ENCODE measurements at regions not wholly inside any gene's neighbourhood (a gene's known extent, or its start where the extent isn't known, plus 50 kb on each side); places are given as distances from the start of the nearest gene placed in this dataset.
"Not testable (repeated sequence)": the region's sequence is repeated elsewhere in the genome, so short reads cannot be mapped to it uniquely, and the experiment has no call there.

- DNase-seq (ENCODE audit: low read depth) = not testable (repeated sequence)
Measured at GRCh38 chr5:34096033-34096432, 53.0 kb upstream of the C1QTNF3 start.

GRCh38 chr5:34099891-34100290 is 56.9 kb upstream of the C1QTNF3 start:
- not testable (repeated sequence) for DNase-seq (ENCODE audit: low read depth)

GRCh38 chr5:34101567-34101966 is 58.6 kb upstream of the C1QTNF3 start:
- not testable (repeated sequence) for DNase-seq (ENCODE audit: low read depth)

GRCh38 chr5:34108897-34109296 is 65.9 kb upstream of the C1QTNF3 start:
- not testable (repeated sequence) for DNase-seq (ENCODE audit: low read depth)

DNA sequence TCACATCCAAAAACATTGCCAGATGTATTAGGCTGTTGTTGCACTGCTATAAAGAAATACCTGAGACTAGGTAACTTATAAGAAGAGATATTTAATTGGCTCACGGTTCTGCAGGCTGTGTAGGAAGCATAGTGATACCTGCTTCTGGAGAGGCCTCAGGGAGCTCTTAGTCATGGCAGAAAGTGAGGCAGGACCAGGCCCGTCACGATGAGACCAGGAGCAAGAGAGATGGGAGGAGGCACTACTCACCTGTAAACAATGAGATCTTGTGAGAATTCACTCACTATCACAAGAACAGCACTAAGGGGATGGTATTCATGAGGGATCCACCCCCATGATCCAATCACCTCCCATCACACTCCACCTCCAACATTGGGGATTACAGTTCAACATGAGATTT is 81.3 kb upstream of the C1QTNF3 start:
- DNase-seq (ENCODE audit: low read depth) = not testable (repeated sequence)

DNA sequence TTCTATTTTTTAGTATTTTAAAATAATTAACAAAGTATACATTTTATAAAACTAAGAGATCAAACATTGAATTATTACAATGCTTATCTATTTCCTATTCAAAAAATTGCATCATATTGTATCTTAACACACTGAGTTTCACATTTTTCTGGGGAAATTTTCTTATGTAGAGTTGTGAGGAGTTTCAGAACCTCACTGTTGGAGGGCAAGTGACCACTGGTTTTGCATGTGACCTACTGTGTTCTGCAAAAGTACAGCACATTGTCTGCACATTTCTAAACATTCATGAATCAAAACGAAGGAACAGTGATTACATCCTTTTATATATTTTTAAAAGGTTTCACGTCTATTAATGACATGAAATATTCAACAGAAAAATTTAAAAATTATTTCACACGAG is 82.3 kb upstream of the C1QTNF3 start:
- not testable (repeated sequence) for DNase-seq (ENCODE audit: low read depth)

DNA sequence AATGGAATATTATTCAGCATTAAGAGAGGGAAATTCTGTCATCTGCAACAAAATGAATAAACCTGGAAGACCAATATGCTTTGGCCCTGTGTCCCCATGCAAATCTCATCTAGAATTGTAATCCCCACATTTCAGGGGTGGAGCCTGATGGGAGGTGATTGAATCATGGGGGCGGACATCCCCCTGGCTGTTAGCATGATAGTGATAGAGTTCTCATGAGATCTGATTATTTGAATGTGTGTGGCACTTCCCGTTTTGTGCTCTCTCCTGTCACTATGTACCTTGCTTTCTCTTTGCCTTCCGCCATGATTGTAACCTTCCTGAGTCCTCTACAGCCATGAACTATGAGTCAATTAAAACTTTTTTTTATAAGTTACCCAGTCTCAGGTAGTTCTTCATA is 83.7 kb upstream of the C1QTNF3 start:
- not testable (repeated sequence) for DNase-seq (ENCODE audit: low read depth)

DNA sequence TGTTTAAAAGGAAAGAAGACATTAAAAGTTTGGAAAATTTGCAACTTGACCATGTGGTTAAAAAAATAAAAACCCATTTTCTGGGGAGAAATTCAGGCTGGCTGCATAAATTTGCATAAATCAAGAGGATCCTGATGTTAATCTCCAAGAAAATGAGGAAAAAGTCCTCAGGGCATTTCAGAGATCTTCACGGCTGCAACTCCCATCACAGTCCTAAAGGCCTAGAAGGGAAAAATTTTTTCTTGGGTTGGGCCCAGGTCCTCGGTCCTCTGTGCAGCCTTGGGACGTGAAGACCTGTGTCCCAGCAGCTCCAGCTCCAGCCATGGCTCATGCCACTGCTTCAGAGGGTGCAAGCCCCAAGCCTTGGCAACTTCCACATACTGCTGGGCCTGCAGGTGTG is 84.8 kb upstream of the C1QTNF3 start:
- DNase-seq (ENCODE audit: low read depth) = not testable (repeated sequence)

- not testable (repeated sequence) for DNase-seq (ENCODE audit: low read depth)
Measured at GRCh38 chr5:34128890-34129289, 85.9 kb upstream of the C1QTNF3 start.

- DNase-seq (ENCODE audit: low read depth) = not testable (repeated sequence)
Measured at GRCh38 chr5:34154988-34155387, 112.0 kb upstream of the C1QTNF3 start.

GRCh38 chr5:34156703-34157414 is 113.8 kb upstream of the C1QTNF3 start:
- DNase-seq (ENCODE audit: low read depth) = peak; percentile 50

- not testable (repeated sequence) for DNase-seq (ENCODE audit: low read depth)
Measured at GRCh38 chr5:34160904-34161303, 117.9 kb upstream of the C1QTNF3 start.

DNA sequence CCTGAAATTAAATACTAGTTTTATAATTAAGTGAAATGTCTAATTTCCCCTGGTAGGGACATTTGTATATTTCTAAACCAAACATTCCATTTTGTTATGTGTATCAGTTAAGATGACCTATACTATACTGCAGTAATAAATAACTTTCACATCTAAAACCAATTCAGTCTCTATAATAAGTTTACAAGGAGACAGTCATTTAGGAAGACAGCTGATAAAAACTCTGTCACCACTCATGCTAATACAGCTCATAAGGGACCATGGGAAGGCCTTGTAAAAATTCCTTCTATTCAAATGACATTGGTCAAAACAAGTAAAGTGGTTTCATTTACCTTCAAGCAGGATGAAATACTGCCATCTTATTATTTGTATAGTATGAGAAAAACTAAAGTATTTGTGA is 128.4 kb upstream of the C1QTNF3 start:
- DNase-seq (ENCODE audit: low read depth) = not testable (repeated sequence)

DNA sequence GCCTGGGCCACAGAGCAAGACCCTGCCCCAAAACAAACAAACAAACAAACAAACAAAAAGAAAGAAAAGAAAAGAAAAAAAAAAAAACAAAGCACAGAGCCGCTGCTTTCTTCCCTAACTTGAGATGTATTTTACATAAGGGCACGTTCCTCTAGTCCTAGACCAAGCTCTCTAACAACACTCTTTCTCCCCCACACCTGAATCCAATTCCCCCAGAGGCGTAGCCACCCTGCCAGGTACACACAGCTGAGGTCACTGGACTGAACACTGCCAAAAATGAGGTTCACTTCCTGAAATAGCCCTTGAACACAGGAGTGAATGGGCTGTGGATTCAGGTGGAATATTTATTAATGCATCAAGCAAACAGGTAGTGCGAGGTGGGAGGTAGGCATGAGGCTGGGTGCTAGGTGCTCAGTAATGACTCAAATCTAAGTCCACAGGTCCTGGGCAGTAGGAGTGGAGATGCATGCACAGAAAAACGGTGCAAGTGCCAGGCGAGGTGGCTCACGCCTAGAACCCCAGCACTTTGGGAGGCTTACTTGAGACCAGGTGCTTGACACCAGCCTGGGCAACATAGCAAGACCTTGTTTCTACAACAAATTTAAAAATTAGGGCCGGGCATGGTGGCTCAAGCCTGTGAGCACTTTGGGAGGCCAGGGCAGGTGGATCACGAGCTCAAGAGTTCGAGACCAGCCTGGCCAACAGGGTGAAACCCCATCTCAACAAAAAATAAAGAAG is 136.6 kb upstream of the C1QTNF3 start:
- not testable (repeated sequence) for DNase-seq (ENCODE audit: low read depth)

GRCh38 chr5:34180225-34180624 is 137.2 kb upstream of the C1QTNF3 start:
- not testable (repeated sequence) for DNase-seq (ENCODE audit: low read depth)

DNA sequence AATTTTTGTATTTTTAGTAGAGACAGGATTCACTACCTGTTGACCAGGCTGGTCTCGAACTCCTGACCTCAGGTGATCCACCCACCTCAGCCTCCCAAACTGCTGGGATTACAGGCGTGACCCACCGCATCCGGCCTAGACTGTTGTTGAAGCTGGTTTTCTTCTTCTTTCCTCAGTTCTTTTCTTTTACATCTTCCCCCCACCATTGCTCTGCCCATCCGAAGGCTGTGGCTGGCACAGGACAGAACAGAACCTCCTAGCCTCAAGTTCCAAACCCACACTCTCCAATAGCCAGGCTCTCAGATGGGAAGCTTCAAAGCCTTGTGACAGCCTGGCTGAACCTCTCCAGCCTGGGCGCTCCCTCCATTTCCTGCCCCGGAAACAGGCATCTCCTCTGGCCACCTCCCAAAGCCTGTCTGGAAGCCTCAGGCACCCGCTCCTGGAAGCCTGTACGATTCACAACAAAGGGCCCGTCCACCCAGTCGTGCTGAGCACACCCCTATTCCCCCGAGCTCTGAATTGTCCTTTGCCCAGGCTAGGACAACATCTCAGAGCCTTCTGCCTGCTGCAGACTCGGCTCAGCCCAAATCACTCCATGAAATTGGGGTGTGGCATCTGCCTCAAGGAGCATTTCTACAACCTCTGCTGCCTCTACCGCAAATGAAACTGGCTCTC is 138.1 kb upstream of the C1QTNF3 start:
- DNase-seq (ENCODE audit: low read depth) = not testable (repeated sequence)

DNA sequence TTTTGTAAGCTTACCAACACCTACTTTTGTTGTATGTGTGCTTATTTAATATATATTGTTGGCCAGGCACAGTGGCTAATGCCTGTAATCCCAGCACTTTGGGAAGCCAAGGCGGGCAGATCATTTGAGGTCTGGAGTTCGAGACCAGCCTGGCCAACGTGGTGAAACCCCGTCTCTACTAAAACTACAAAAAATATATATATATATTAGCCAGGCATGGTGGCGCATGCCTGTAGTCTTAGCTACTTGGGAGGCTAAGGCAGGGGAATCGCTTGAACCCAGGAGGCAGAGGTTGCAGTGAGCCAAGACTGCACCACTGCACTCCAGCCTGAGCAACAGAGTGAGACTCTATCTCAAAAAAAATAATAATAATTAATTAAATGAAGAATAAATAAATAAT is 142.0 kb upstream of the C1QTNF3 start:
- not testable (repeated sequence) for DNase-seq (ENCODE audit: low read depth)

GRCh38 chr5:34185572-34185971 is 142.6 kb upstream of the C1QTNF3 start:
- not testable (repeated sequence) for DNase-seq (ENCODE audit: low read depth)

DNA sequence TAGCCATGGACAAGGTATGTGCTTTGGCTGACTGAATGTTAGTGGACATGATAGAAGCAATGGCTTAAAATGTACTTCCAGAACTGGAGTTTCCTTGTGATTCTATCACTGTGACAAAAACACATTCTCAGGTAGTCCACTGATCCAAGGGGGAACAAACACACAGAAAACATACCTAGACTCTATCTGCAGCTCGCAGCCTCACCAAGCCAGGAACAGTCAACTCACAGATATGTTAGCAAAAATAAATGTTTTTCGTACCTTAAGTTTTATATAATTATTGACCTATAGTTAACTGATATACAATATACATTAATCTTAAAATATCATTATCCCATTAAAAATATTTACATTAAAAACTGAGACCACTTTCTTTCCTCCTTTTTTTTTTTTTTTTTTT is 143.1 kb upstream of the C1QTNF3 start:
- not testable (repeated sequence) for DNase-seq (ENCODE audit: low read depth)

DNA sequence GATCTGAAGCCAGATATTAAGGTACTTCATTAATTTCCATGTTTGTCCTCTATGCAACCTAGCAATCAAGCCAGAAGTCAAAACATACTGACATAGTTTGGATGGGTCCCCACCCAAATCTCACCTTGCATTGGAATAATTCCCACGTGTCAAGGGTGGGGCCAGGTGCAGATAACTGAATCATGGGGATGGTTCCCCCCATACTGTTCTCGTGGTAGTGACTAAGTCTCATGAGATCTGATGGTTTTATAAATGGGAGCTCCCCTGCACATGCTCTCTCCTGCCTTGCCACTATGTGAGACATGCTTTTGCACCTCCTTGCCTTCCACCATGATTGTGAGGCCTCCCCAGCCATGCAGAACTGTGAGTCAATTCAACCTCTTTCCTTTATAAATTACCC is 143.9 kb upstream of the C1QTNF3 start:
- not testable (repeated sequence) for DNase-seq (ENCODE audit: low read depth)

DNA sequence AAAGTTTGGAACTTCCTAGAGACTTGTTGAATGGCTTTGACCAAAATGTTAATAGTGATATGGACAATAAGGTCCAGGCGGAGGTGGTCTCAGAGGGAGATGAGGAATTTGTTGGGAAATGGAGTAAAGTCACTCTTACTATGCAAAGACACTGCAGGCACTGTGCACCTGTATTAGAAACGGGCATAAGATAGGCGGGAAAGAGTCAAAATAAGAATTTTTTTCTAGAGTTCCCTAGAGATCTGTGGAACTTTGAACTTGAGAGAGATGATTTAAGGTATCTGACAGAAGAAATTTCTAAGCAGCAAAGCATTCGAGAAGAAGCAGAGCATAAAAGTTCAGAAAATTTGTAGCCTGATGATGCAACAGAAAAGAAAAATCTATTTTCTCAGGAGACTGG is 144.4 kb upstream of the C1QTNF3 start:
- DNase-seq (ENCODE audit: low read depth) = not testable (repeated sequence)

DNA sequence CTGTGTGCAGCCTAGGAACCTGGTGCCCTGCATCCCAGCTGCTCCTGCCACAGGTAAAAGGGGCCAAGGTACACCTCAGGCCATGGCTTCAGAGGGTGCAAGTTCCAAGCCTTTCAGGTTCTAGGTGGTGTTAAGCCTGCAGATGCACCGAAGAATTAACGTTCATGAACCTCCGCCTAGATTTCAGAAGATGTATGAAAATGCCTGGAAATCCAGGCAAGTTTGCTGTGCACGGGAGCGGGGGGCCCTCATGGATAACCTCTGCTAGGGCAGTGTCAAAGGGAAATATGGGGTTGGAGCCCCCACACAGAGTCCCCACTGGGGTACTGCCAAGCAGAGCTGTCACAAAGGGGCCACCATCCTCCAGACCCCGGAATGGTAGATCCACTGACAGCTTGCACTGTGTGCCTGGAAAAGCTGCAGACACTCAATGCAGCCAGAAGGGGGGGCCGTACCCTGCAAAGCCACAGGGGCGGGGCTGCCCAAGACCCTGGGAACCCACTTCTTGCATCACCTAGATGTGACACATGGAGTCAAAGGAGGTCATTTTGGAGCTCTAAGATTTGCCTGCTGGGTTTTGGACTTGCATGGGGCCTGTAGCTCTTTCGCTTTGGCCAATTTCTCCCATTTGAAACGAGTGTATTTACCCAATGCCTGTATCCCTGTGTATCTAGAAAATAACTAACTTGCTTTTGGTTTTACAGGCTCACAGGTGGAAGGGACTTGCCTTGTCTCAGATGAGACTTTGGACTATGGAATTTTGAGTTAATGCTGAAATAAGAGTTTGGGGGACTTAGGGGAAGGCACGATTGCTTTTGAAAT is 145.2 kb upstream of the C1QTNF3 start:
- DNase-seq (ENCODE audit: low read depth) = not testable (repeated sequence)

All from GM04503 (cell line).